ENCODE measurements at regions not wholly inside any gene's neighbourhood (a gene's known extent, or its start where the extent isn't known, plus 50 kb on each side); places are given as distances from the start of the nearest gene placed in this dataset.
"Not testable (repeated sequence)": the region's sequence is repeated elsewhere in the genome, so short reads cannot be mapped to it uniquely, and the experiment has no call there.

DNA sequence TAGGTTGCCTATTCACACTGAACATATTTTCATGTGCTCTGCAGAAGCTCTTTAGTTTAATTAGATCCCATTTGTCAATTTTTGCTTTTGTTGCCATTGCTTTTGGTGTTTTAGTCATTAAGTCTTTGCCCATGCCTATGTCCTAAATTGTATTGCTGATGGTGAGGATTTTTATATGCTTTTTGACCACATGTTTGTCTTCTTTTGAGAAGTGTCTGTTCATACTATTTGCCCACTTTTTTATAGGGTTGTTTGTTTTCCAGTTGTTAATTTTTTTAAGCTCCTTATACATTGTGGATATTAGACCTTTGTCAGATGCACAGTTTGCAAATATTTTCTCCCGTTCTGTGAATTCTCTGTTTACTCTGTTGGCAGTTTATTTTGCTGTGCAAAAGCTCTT is 84.5 kb upstream of the LRIF1 start:
- H2BK5ac ChIP-seq (ENCODE audit: low read depth, low read length, poor library complexity, severe bottlenecking); H3K4me3 ChIP-seq (ENCODE audit: insufficient read depth, low read depth, low read length); H3K79me1 ChIP-seq (ENCODE audit: low read depth in 1 of 2, low read length in 2 of 2); DNase-seq; H3K9me3 ChIP-seq (ENCODE audit: control insufficient read depth, insufficient read depth, low read length); H3K27ac ChIP-seq (ENCODE audit: insufficient read depth, low read length); H3K56ac ChIP-seq (ENCODE audit: extremely low read depth, insufficient read depth, low read length); H4K8ac ChIP-seq (ENCODE audit: low read depth in 2 of 2, low read length in 2 of 2); H3K4me2 ChIP-seq (ENCODE audit: low read depth, low read length); H2BK20ac ChIP-seq (ENCODE audit: low read depth, low read length); ATAC-seq (ENCODE audit: low read depth); H2AK5ac ChIP-seq (ENCODE audit: low read depth, low read length); H3K18ac ChIP-seq (ENCODE audit: low read depth, low read length); H3K9ac ChIP-seq (ENCODE audit: low read depth, low read length); H3K14ac ChIP-seq (replicated peaks; ENCODE audit: low read depth, low read length); H3K4me1 ChIP-seq (ENCODE audit: control insufficient read depth, insufficient read depth, low read length); H3K36me3 ChIP-seq (ENCODE audit: control insufficient read depth, insufficient read depth, low read length); intact Hi-C loops (cut with micrococcal nuclease); BruUV-seq (replicated peaks); H3K27me3 ChIP-seq (ENCODE audit: control insufficient read depth, insufficient read depth, low read length); H3K4ac ChIP-seq (ENCODE audit: low read depth, low read length); dilution Hi-C loops (cut with HindIII; ENCODE audit: low sequenced_read_pairs, unreplicated experiment); H3K23ac ChIP-seq (ENCODE audit: low read depth, low read length); H2AFZ ChIP-seq (replicated peaks; ENCODE audit: low read length, poor library complexity); H4K20me1 ChIP-seq (ENCODE audit: insufficient read depth, low read length); H4K5ac ChIP-seq (ENCODE audit: low read depth, low read length); POLR2A ChIA-PET (ENCODE audit: unreplicated experiment); H4K91ac ChIP-seq (ENCODE audit: insufficient read depth, low read depth, low read length); H2BK15ac ChIP-seq (ENCODE audit: low read depth, low read length); H3K9me1 ChIP-seq (ENCODE audit: insufficient read depth, low read length); H2BK120ac ChIP-seq (ENCODE audit: low read depth, low read length); H2AK9ac ChIP-seq (replicated peaks; ENCODE audit: low read depth, low read length, poor library complexity): not testable (repeated sequence)
- CTCF ChIA-PET = interaction anchor here (0.8 to 1.2 kb wide), 3 partner anchors 17 to 352 kb away, joined by 3 to 4 read pairs (median 4); no protein-coding TSS in a partner anchor
- WGBS, 2 experiments (ENCODE audit: extremely low coverage in 2 of 2, insufficient read length in 1 of 2) = no CpG with 5 or more reads among the region's 1 CpG
- in situ Hi-C loops (cut with MboI; ENCODE audit: low sequenced_read_pairs) = loop anchor here (25.0 kb wide), 1 partner anchor 289 kb away; no protein-coding TSS in a partner anchor

Measured in IMR-90 (cell line).